ENCODE measurements at regions not wholly inside any gene's neighbourhood (a gene's known extent, or its start where the extent isn't known, plus 50 kb on each side); places are given as distances from the start of the nearest gene placed in this dataset.
"Not testable (repeated sequence)": the region's sequence is repeated elsewhere in the genome, so short reads cannot be mapped to it uniquely, and the experiment has no call there.

- no peak for DNase-seq (ENCODE audit: low read depth, low spot score)
- no peak overlapping the region for H3K4me3 ChIP-seq (ENCODE audit: low read depth, low read length)
- POLR2A ChIA-PET, result no interaction called here
- no peak for TF ChIP-seq CTCF (IDR thresholded peaks at IDR 0.05; ENCODE audit: insufficient read depth, low read length, missing control alignments)
- CTCF ChIA-PET, result no interaction called here
These were observed 841.4 kb downstream of the FSCB start for GRCh38 chr14:43665570-43666267.

GRCh38 chr14:43655194-43655593 is 851.9 kb downstream of the FSCB start:
- CTCF ChIA-PET; POLR2A ChIA-PET; DNase-seq (ENCODE audit: low read depth, low spot score); H3K4me3 ChIP-seq (ENCODE audit: low read depth, low read length): not testable (repeated sequence)

- no peak for DNase-seq (ENCODE audit: low read depth, low spot score)
- ChIA-PET CTCF (no interaction called here), POLR2A (no interaction called here)
- H3K4me3 ChIP-seq (ENCODE audit: low read depth, low read length), result no peak overlapping the region
- TF ChIP-seq CTCF (IDR thresholded peaks at IDR 0.05; ENCODE audit: insufficient read depth, low read length, missing control alignments), result no peak
These were observed 855.2 kb downstream of the FSCB start for GRCh38 chr14:43651896-43652295.

DNA sequence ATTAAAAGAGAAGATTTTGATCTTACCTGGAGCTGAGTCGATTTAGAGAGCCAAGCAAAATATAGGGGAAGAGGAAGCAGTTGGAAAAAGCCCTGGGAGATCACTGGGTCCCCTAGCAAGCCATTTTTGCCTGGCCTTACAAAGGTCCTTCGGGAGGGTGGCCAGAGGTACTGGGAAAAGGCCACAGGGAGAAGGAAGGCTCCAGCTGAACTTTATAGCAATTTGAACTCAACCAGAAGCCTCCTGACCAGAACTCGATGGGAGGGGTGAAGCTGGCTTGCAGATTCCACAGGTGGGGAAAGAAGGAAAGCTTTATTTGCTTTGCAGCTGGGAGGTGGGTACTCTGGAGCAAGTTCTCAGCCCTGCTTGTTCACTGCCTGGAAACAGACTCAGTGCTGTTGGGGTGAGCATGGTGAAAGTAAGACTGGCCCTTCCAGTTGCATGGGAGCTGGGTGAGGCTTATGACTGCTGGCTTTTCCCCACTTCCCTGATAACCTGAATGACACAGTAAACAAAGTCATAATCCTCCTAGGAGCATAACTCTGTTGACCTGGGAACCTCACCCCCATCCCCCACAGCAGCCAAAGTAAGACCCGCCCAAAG is 855.8 kb downstream of the FSCB start:
- CTCF ChIA-PET, result no interaction called here
- POLR2A ChIA-PET, result no interaction called here
- no peak for TF ChIP-seq CTCF (IDR thresholded peaks at IDR 0.05; ENCODE audit: insufficient read depth, low read length, missing control alignments)

GRCh38 chr14:43649508-43649907 is 857.6 kb downstream of the FSCB start:
- POLR2A ChIA-PET, result no interaction called here

More for the DNA sequence above, 855.8 kb downstream of the FSCB start:
- no peak for DNase-seq (ENCODE audit: low read depth, low spot score)
- no peak overlapping the region for H3K4me3 ChIP-seq (ENCODE audit: low read depth, low read length)

GRCh38 chr14:43647302-43647701 is 859.8 kb downstream of the FSCB start:
- H3K4me3 ChIP-seq (ENCODE audit: low read depth, low read length), result no peak overlapping the region
- POLR2A ChIA-PET, result no interaction called here
- no peak for DNase-seq (ENCODE audit: low read depth, low spot score)
- CTCF ChIA-PET, result no interaction called here
- TF ChIP-seq CTCF (IDR thresholded peaks at IDR 0.05; ENCODE audit: insufficient read depth, low read length, missing control alignments), result no peak

More at GRCh38 chr14:43649508-43649907, 857.6 kb downstream of the FSCB start:
- TF ChIP-seq CTCF (IDR thresholded peaks at IDR 0.05; ENCODE audit: insufficient read depth, low read length, missing control alignments), result no peak
- no peak overlapping the region for H3K4me3 ChIP-seq (ENCODE audit: low read depth, low read length)
- CTCF ChIA-PET, result no interaction called here
- no peak for DNase-seq (ENCODE audit: low read depth, low spot score)
